ENCODE measurements at regions not wholly inside any gene's neighbourhood (a gene's known extent, or its start where the extent isn't known, plus 50 kb on each side); places are given as distances from the start of the nearest gene placed in this dataset.

- Histone ChIP-seq H3K9me2 (ENCODE audit: insufficient read depth) (no peaks in the 10 kb centered on the region), H4K20me1 (ENCODE audit: insufficient read depth) (no peaks in the 10 kb centered on the region), H2AFZ (no peak overlapping the region), H3K27me3 (ENCODE audit: insufficient read depth, low read depth) (no peaks in the 10 kb centered on the region), H3K36me3 (ENCODE audit: low read depth) (no peaks in the 10 kb centered on the region), H3K79me2 (ENCODE audit: low read depth) (no peaks in the 10 kb centered on the region), H3K27ac (no peak overlapping the region), H3K4me2 (no peak overlapping the region), H3K4me1 (replicated peaks; ENCODE audit: insufficient read depth) (no peaks in the 10 kb centered on the region), H3K9me3 (ENCODE audit: insufficient read depth, low read depth) (no peaks in the 10 kb centered on the region), H3F3A (ENCODE audit: insufficient read depth, low read depth) (no peaks in the 10 kb centered on the region), H3K4me3 (no peak overlapping the region)
- POLR2A ChIA-PET (ENCODE audit: unreplicated experiment) = no interaction called here
- no TSS peak for BruUV-seq (replicated peaks)
- no peak for DNase-seq
- CTCF ChIA-PET = no interaction called here
- TF ChIP-seq EZH2 (IDR thresholded peaks at IDR 0.05; ENCODE audit: low read depth) (no peak), CTCF (conservative IDR thresholded peaks at IDR 0.05) (no peak)
- intact Hi-C loops (cut with micrococcal nuclease; ENCODE audit: unreplicated experiment) = no loop called here
Observed at GRCh38 chr6:91613481-91613880, 1026.6 kb upstream of the MAP3K7 start.

DNA sequence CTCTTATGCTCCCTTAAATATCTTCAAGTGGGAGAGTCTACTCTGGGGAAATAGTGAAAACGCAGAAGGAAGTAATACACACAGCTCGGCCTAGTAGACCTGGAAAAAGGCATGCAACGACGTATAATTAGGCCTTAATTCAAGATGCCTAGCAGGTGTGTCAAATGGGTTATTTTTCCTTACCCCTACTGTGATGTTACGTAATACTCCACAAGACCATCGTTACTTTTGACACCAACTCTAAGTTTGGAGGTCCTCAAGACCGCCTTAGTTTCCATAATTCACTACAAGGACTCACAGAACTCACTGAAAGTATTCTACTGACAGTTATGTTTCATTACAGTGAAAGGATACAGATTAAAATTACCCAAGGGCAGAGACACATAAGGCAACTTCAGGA, 1024.3 kb upstream of the MAP3K7 start:
- no peaks in the 10 kb centered on the region for H3K9me3 ChIP-seq (ENCODE audit: insufficient read depth, low read depth)
- no peak for DNase-seq
- H2AFZ ChIP-seq = no peak overlapping the region
- H3K27ac ChIP-seq = no peak overlapping the region
- intact Hi-C loops (cut with micrococcal nuclease; ENCODE audit: unreplicated experiment) = no loop called here
- H3K27me3 ChIP-seq (ENCODE audit: insufficient read depth, low read depth) = no peaks in the 10 kb centered on the region
- no peaks in the 10 kb centered on the region for H3K36me3 ChIP-seq (ENCODE audit: low read depth)
- POLR2A ChIA-PET (ENCODE audit: unreplicated experiment) = no interaction called here
- no peak overlapping the region for H3K4me3 ChIP-seq
- H3K4me2 ChIP-seq = no peak overlapping the region
- H3K79me2 ChIP-seq (ENCODE audit: low read depth) = no peaks in the 10 kb centered on the region
- no peaks in the 10 kb centered on the region for H3K9me2 ChIP-seq (ENCODE audit: insufficient read depth)
- no peaks in the 10 kb centered on the region for H3F3A ChIP-seq (ENCODE audit: insufficient read depth, low read depth)
- CTCF ChIA-PET = no interaction called here
- no peaks in the 10 kb centered on the region for H4K20me1 ChIP-seq (ENCODE audit: insufficient read depth)
- no peaks in the 10 kb centered on the region for H3K4me1 ChIP-seq (replicated peaks; ENCODE audit: insufficient read depth)
- TF ChIP-seq CTCF (conservative IDR thresholded peaks at IDR 0.05) (no peak), EZH2 (IDR thresholded peaks at IDR 0.05; ENCODE audit: low read depth) (no peak)
- no TSS peak for BruUV-seq (replicated peaks)

- H3K27ac ChIP-seq = no peak overlapping the region
- H3K4me2 ChIP-seq = no peak overlapping the region
- POLR2A ChIA-PET (ENCODE audit: unreplicated experiment) = interaction anchor here (0.6 kb wide), 1 partner anchor 29 kb away, joined by 6 read pairs; no protein-coding TSS in a partner anchor
- TF ChIP-seq EZH2 (IDR thresholded peaks at IDR 0.05; ENCODE audit: low read depth) = no peak
- no peak for TF ChIP-seq CTCF (conservative IDR thresholded peaks at IDR 0.05)
- DNase-seq = no peak
- intact Hi-C loops (cut with micrococcal nuclease; ENCODE audit: unreplicated experiment) = no loop called here
- no peaks in the 10 kb centered on the region for H3K36me3 ChIP-seq (ENCODE audit: low read depth)
- no TSS peak for BruUV-seq (replicated peaks)
- no peaks in the 10 kb centered on the region for H3K9me2 ChIP-seq (ENCODE audit: insufficient read depth)
- H3F3A ChIP-seq (ENCODE audit: insufficient read depth, low read depth) = no peaks in the 10 kb centered on the region
- CTCF ChIA-PET = no interaction called here
- no peaks in the 10 kb centered on the region for H3K4me1 ChIP-seq (replicated peaks; ENCODE audit: insufficient read depth)
- H3K4me3 ChIP-seq = no peak overlapping the region
- H4K20me1 ChIP-seq (ENCODE audit: insufficient read depth) = no peaks in the 10 kb centered on the region
- no peaks in the 10 kb centered on the region for H3K79me2 ChIP-seq (ENCODE audit: low read depth)
- no peak overlapping the region for H2AFZ ChIP-seq
- H3K27me3 ChIP-seq (ENCODE audit: insufficient read depth, low read depth) = no peaks in the 10 kb centered on the region
- H3K9me3 ChIP-seq (ENCODE audit: insufficient read depth, low read depth) = no peaks in the 10 kb centered on the region
Observed at GRCh38 chr6:91608428-91608827, 1021.6 kb upstream of the MAP3K7 start.
